DOHH2 (cell line): ENCODE measurements at regions not wholly inside any gene's neighbourhood (a gene's known extent, or its start where the extent isn't known, plus 50 kb on each side); places are given as distances from the start of the nearest gene placed in this dataset.

Experiments
- H3F3A ChIP-seq: fragments of 200-600 bp; sonication (generic), shearing (Covaris generic); 2 replicates; pipeline ENCODE4 v1.6.0; 2016; ENCODE audit warnings: antibody characterized with exemption, mild to moderate bottlenecking; ENCODE audit not compliant: control insufficient read depth, insufficient read depth
- H3K27ac ChIP-seq: fragments of 200-600 bp; sonication (generic); 2 replicates; pipeline ENCODE4 v1.5.1; 2014; ENCODE audit warnings: low read depth, mild to moderate bottlenecking, low read length, moderate library complexity
- H3K27me3 ChIP-seq: fragments of 200-600 bp; sonication (generic); 2 replicates; pipeline ENCODE4 v1.6.1; 2014; ENCODE audit warnings: mild to moderate bottlenecking, low read length, mixed read lengths; ENCODE audit not compliant: control insufficient read depth
- H3K36me3 ChIP-seq: fragments of 200-600 bp; sonication (generic); 2 replicates; pipeline ENCODE4 v1.6.1; 2014; ENCODE audit warnings: mild to moderate bottlenecking, low read length, moderate library complexity, mixed read lengths; ENCODE audit not compliant: control insufficient read depth
- H3K4me1 ChIP-seq: fragments of 200-600 bp; sonication (generic); 2 replicates; pipeline ENCODE4 v1.6.1; 2014; ENCODE audit warnings: mild to moderate bottlenecking, low read length, mixed read lengths; ENCODE audit not compliant: control insufficient read depth
- H3K4me2 ChIP-seq: fragments of 200-600 bp; sonication (generic); 2 replicates; pipeline ENCODE4 v1.6.0; 2014; ENCODE audit warnings: mild to moderate bottlenecking, low read length, moderate library complexity
- H3K4me3 ChIP-seq: fragments of 200-600 bp; sonication (generic); 2 replicates; pipeline ENCODE4 v1.5.1; 2014; ENCODE audit warnings: mild to moderate bottlenecking, low read length, mixed read lengths
- H3K79me2 ChIP-seq: fragments of 200-600 bp; sonication (generic); 2 replicates; pipeline ENCODE4 v1.6.1; 2014; ENCODE audit warnings: mild to moderate bottlenecking, low read length, mixed read lengths; ENCODE audit not compliant: control insufficient read depth
- H3K9me2 ChIP-seq: fragments of 200-600 bp; sonication (generic); replicated peaks from 2 replicates; pipeline ENCODE4 v1.6.1; 2014; ENCODE audit warnings: mild to moderate bottlenecking, low read length, mixed read lengths; ENCODE audit not compliant: control insufficient read depth
- H3K9me3 ChIP-seq: fragments of 200-600 bp; sonication (generic); 2 replicates; pipeline ENCODE4 v1.6.1; 2014; ENCODE audit warnings: antibody characterized with exemption, low read length, mixed read lengths; ENCODE audit not compliant: control insufficient read depth, insufficient read depth
- H4K20me1 ChIP-seq: fragments of 200-600 bp; sonication (generic); 2 replicates; pipeline ENCODE4 v1.6.0; 2014; ENCODE audit warnings: low read depth, mild to moderate bottlenecking, antibody characterized with exemption, low read length, moderate library complexity; ENCODE audit not compliant: control insufficient read depth, insufficient read depth
- CTCF ChIP-seq: fragments of 200-600 bp; sonication (generic); IDR thresholded peaks from one replicate; pipeline ENCODE4 v1.5.1; 2014; ENCODE audit warnings: antibody characterized with exemption, mild to moderate bottlenecking, low read depth, low read length; ENCODE audit not compliant: poor library complexity, severe bottlenecking
- EZH2phosphoT487 ChIP-seq: fragments of 200-600 bp; sonication (generic); IDR thresholded peaks from 2 replicates; pipeline ENCODE4 v1.6.1; 2017; ENCODE audit warnings: borderline replicate concordance, mild to moderate bottlenecking, antibody characterized with exemption, low read length, moderate library complexity, mixed read lengths

- no peaks in the 10 kb centered on the region for H3K79me2 ChIP-seq
- H3K9me3 ChIP-seq: 0 out of 2 replicates have a peak, but pooled peaks cover 3% of the 10 kb centered on the region
- H3K4me2 ChIP-seq: no peak overlapping the region
- H3K4me3 ChIP-seq: no peak overlapping the region
- no peaks in the 10 kb centered on the region for H3F3A ChIP-seq
- no peaks in the 10 kb centered on the region for H3K27me3 ChIP-seq
- TF ChIP-seq CTCF: no peak
- no peak for TF ChIP-seq EZH2phosphoT487
- H4K20me1 ChIP-seq: no peaks in the 10 kb centered on the region
- H3K4me1 ChIP-seq: no peaks in the 10 kb centered on the region
- H3K27ac ChIP-seq: no peak overlapping the region
- H3K9me2 ChIP-seq: no peaks in the 10 kb centered on the region
- no peaks in the 10 kb centered on the region for H3K36me3 ChIP-seq
Observed at GRCh38 chr3:24781454-24781853, 286.8 kb upstream of the THRB start.

GRCh38 chr3:24793896-24794295 is 299.2 kb upstream of the THRB start:
- Histone ChIP-seq H3K27me3 (no peaks in the 10 kb centered on the region), H3K9me3 (no peaks in the 10 kb centered on the region), H3K27ac (no peak overlapping the region), H3F3A (no peaks in the 10 kb centered on the region), H3K4me3 (no peak overlapping the region), H3K36me3 (no peaks in the 10 kb centered on the region), H3K4me2 (no peak overlapping the region), H4K20me1 (no peaks in the 10 kb centered on the region), H3K4me1 (no peaks in the 10 kb centered on the region), H3K9me2 (no peaks in the 10 kb centered on the region), H3K79me2 (no peaks in the 10 kb centered on the region)
- TF ChIP-seq EZH2phosphoT487: no peak
- TF ChIP-seq CTCF: no peak

- H3K9me3 ChIP-seq: no peaks in the 10 kb centered on the region
- H3K27ac ChIP-seq: no peak overlapping the region
- H3K4me2 ChIP-seq: no peak overlapping the region
- no peaks in the 10 kb centered on the region for H3K79me2 ChIP-seq
- TF ChIP-seq CTCF: no peak
- TF ChIP-seq EZH2phosphoT487: no peak
- H3K27me3 ChIP-seq: no peaks in the 10 kb centered on the region
- H3K9me2 ChIP-seq: no peaks in the 10 kb centered on the region
- no peaks in the 10 kb centered on the region for H3F3A ChIP-seq
- H4K20me1 ChIP-seq: no peaks in the 10 kb centered on the region
- no peak overlapping the region for H3K4me3 ChIP-seq
- no peaks in the 10 kb centered on the region for H3K4me1 ChIP-seq
- H3K36me3 ChIP-seq: no peaks in the 10 kb centered on the region
Observed at GRCh38 chr3:24802614-24803013, 308.0 kb upstream of the THRB start.

GRCh38 chr3:24804095-24804494 is 309.4 kb upstream of the THRB start:
- H3F3A ChIP-seq: no peaks in the 10 kb centered on the region
- no peaks in the 10 kb centered on the region for H3K36me3 ChIP-seq
- H3K9me3 ChIP-seq: no peaks in the 10 kb centered on the region
- H3K9me2 ChIP-seq: no peaks in the 10 kb centered on the region
- no peaks in the 10 kb centered on the region for H4K20me1 ChIP-seq
- TF ChIP-seq CTCF (no peak), EZH2phosphoT487 (no peak)
- H3K27ac ChIP-seq: no peak overlapping the region
- H3K4me3 ChIP-seq: no peak overlapping the region
- no peaks in the 10 kb centered on the region for H3K4me1 ChIP-seq
- H3K79me2 ChIP-seq: no peaks in the 10 kb centered on the region
- no peak overlapping the region for H3K4me2 ChIP-seq
- H3K27me3 ChIP-seq: no peaks in the 10 kb centered on the region
